Keratinocyte (primary cell): ENCODE measurements at regions not wholly inside any gene's neighbourhood (a gene's known extent, or its start where the extent isn't known, plus 50 kb on each side); places are given as distances from the start of the nearest gene placed in this dataset.

Source experiments
- DNase-seq: peaks from one replicate; pipeline ENCODE4 v3.0.0-alpha.2; 2011; ENCODE audit warnings: low read depth, missing footprints, low spot score
- FAIRE-seq: peaks from 2 replicates; lab custom pipeline; 2011; peaks lifted over from hg19 to GRCh38; lab: Jason Lieb, UNC
- H2AFZ ChIP-seq: 2 replicates; pipeline ENCODE4 v1.6.0; 2012; ENCODE audit warnings: low read length, control low read depth, inconsistent platforms; ENCODE audit not compliant: control insufficient read depth
- H3K27ac ChIP-seq: 2 replicates; pipeline ENCODE4 v1.5.1; 2011; ENCODE audit warnings: low read length; ENCODE audit not compliant: control insufficient read depth, insufficient read depth
- H3K27me3 ChIP-seq: 3 replicates; pipeline ENCODE4 v1.6.0; 2011; ENCODE audit warnings: low read length; ENCODE audit not compliant: control insufficient read depth, insufficient read depth; ENCODE audit errors: extremely low read depth
- H3K36me3 ChIP-seq, 2 experiments: 2 replicates in 1 of 2; 3 replicates in 1 of 2; pipeline ENCODE4 v1.5.1; 2011; ENCODE audit warnings: low read length in 2 of 2, mild to moderate bottlenecking in 1 of 2; ENCODE audit not compliant: control insufficient read depth in 2 of 2, insufficient read depth in 2 of 2; ENCODE audit errors: extremely low read depth in 1 of 2
- H3K4me1 ChIP-seq: 3 replicates; pipeline ENCODE4 v1.5.1; 2011; ENCODE audit warnings: low read length; ENCODE audit not compliant: control insufficient read depth, insufficient read depth; ENCODE audit errors: extremely low read depth
- H3K4me2 ChIP-seq: 3 replicates; pipeline ENCODE4 v1.6.0; 2011; ENCODE audit warnings: low read depth, low read length; ENCODE audit not compliant: control insufficient read depth, insufficient read depth; ENCODE audit errors: extremely low read depth
- H3K4me3 ChIP-seq, 3 experiments: fragments of 200-600 bp in 1 of 3; sonication (generic) in 1 of 3; 2 replicates in 2 of 3; 3 replicates in 1 of 3; pipeline ENCODE4 v1.5.1; 2011 to 2016; ENCODE audit warnings: low read length in 3 of 3, mild to moderate bottlenecking in 3 of 3, control low read depth in 2 of 3, inconsistent platforms in 1 of 3, low read depth in 1 of 3, mixed read lengths in 1 of 3, mixed run types in 1 of 3, moderate library complexity in 1 of 3; ENCODE audit not compliant: control insufficient read depth in 2 of 3, insufficient read depth in 2 of 3; ENCODE audit errors: extremely low read depth in 1 of 3
- H3K79me2 ChIP-seq: 2 replicates; pipeline ENCODE4 v1.6.0; 2012; ENCODE audit warnings: low read length; ENCODE audit not compliant: control insufficient read depth, insufficient read depth
- H3K9ac ChIP-seq: 3 replicates; pipeline ENCODE4 v1.6.0; 2011; ENCODE audit warnings: low read length; ENCODE audit not compliant: control insufficient read depth, insufficient read depth; ENCODE audit errors: extremely low read depth
- H3K9me1 ChIP-seq: 3 replicates; pipeline ENCODE4 v1.6.0; 2011; ENCODE audit warnings: low read length; ENCODE audit not compliant: control insufficient read depth, insufficient read depth; ENCODE audit errors: extremely low read depth
- H3K9me3 ChIP-seq: 2 replicates; pipeline ENCODE4 v1.5.1; 2012; ENCODE audit warnings: low read depth, low read length; ENCODE audit not compliant: control insufficient read depth
- H4K20me1 ChIP-seq: 3 replicates; pipeline ENCODE4 v1.6.0; 2011; ENCODE audit warnings: low read length; ENCODE audit not compliant: control insufficient read depth, insufficient read depth; ENCODE audit errors: extremely low read depth
- EZH2 ChIP-seq: IDR thresholded peaks from one replicate; pipeline ENCODE4 v1.6.1; 2012; ENCODE audit warnings: inconsistent platforms, mild to moderate bottlenecking, low read length, moderate library complexity
- dilution Hi-C: fragments of 300-500 bp; cut with MboI; formaldehyde crosslinking; loops from one replicate; pipeline ENCODE4 v1.7.0; 2020; ENCODE audit warnings: low sequenced_read_pairs; ENCODE audit not compliant: extremely low pct_ligation_motif_present
- TF ChIP-seq, protein P1 (sequence below), 3 experiments: IDR thresholded peaks in 1 of 3; conservative IDR thresholded peaks in 1 of 3; optimal IDR thresholded peaks in 1 of 3; 2 replicates in 2 of 3; 3 replicates in 1 of 3; pipeline versions ENCODE3 to v1.5.1; 2011; ENCODE audit warnings: low read length in 3 of 3, mild to moderate bottlenecking in 3 of 3, moderate library complexity in 2 of 3, control low read depth in 1 of 3, inconsistent platforms in 1 of 3; ENCODE audit not compliant: insufficient read depth in 2 of 3; ENCODE audit errors: extremely low read depth in 1 of 3

DNA sequence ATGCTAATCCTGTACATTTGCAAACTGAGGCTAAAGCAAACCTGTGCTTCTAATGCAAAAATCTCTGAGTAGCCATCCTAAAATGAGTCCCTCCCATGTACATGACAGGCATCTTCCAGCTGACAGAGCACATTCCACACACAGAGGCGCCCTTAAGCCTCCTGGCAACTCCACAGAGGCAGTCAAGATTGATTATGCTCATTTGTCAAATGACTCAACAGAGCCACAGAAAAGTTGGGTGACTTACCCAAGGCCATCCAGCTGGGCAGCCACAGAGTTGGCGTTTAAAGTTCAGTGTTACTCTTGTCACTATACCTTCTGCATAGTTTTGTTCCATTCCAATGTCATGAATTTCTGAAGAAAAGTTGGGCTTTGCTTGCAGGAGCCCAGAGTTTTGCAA, 394.6 kb upstream of the FGF13 start:
- TF ChIP-seq, protein P1, sequence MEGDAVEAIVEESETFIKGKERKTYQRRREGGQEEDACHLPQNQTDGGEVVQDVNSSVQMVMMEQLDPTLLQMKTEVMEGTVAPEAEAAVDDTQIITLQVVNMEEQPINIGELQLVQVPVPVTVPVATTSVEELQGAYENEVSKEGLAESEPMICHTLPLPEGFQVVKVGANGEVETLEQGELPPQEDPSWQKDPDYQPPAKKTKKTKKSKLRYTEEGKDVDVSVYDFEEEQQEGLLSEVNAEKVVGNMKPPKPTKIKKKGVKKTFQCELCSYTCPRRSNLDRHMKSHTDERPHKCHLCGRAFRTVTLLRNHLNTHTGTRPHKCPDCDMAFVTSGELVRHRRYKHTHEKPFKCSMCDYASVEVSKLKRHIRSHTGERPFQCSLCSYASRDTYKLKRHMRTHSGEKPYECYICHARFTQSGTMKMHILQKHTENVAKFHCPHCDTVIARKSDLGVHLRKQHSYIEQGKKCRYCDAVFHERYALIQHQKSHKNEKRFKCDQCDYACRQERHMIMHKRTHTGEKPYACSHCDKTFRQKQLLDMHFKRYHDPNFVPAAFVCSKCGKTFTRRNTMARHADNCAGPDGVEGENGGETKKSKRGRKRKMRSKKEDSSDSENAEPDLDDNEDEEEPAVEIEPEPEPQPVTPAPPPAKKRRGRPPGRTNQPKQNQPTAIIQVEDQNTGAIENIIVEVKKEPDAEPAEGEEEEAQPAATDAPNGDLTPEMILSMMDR (optimal IDR thresholded peaks at IDR 0.05 in 1 of 3, IDR thresholded peaks at IDR 0.05 in 1 of 3, conservative IDR thresholded peaks at IDR 0.05 in 1 of 3; ENCODE audit: extremely low read depth in 1 of 3, insufficient read depth in 2 of 3, low read length in 3 of 3): no peak
- TF ChIP-seq EZH2: no peak
- Histone ChIP-seq H3K9me1 (no peaks in the 10 kb centered on the region), H3K9me3 (no peaks in the 10 kb centered on the region), H3K79me2 (no peaks in the 10 kb centered on the region), H3K4me3 (no peak overlapping the region), H3K36me3 (no peaks in the 10 kb centered on the region), H2AFZ (no peak overlapping the region), H3K9ac (no peak overlapping the region), H3K27ac (no peak overlapping the region), H3K4me1 (no peaks in the 10 kb centered on the region), H4K20me1 (no peaks in the 10 kb centered on the region), H3K4me2 (no peak overlapping the region), H3K27me3 (no peaks in the 10 kb centered on the region)
- DNase-seq (no peak), FAIRE-seq (no peak)
- dilution Hi-C loops: no loop called here

DNA sequence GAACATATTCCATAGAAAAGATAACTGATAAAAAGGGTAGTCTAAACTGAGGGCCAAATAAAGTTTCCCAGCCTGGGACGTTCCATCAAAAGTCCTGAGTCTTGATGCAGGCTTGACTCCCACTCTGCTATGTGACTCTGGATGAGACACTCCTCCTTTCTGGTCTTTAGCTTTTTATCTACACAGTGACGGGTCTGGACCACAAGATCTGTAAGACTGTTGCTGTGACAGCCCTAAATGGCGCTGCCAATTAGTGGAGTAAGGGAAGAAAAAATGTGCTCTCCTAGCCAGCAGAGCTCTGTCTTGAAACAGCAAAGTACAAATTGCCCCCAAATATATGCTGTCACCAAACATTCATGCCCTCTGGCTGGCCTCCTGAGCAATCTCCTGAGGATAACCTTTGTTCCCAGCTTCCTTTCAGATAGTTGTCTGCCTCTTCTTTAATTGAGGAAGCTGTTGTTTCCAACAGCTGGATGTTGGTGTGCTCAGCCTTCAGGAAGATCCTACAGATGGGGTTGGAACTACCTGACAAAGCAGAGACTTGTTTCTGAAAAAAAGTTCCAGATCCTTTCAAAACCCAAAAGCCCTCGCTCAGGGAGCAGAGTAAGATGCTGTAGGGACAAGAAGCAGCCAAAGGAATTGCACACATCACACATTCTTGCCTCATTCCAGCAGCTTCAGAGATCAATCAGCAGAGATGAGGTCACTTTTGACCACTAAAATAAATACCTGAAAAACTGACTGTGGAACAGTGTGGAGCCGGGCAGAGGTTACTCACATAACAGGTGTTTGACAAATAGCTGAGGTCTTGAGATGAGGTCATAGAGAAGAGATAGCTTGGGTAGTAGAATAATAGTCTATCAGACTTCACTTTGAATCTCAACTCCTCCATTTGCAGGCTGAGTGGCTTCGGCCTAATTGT, 383.4 kb upstream of the FGF13 start:
- dilution Hi-C loops: no loop called here
- TF ChIP-seq, protein P1 (optimal IDR thresholded peaks at IDR 0.05 in 1 of 3, IDR thresholded peaks at IDR 0.05 in 1 of 3, conservative IDR thresholded peaks at IDR 0.05 in 1 of 3; ENCODE audit: extremely low read depth in 1 of 3, insufficient read depth in 2 of 3, low read length in 3 of 3): no peak
- TF ChIP-seq EZH2: no peak
- Histone ChIP-seq H3K4me3 (no peak overlapping the region), H3K27me3 (no peaks in the 10 kb centered on the region), H3K9me1 (no peaks in the 10 kb centered on the region), H3K27ac (no peak overlapping the region), H4K20me1 (no peaks in the 10 kb centered on the region), H3K4me2 (no peak overlapping the region), H3K4me1 (no peaks in the 10 kb centered on the region), H3K79me2 (no peaks in the 10 kb centered on the region), H3K9ac (no peak overlapping the region), H2AFZ (no peak overlapping the region), H3K9me3 (no peaks in the 10 kb centered on the region), H3K36me3 (no peaks in the 10 kb centered on the region)
- DNase-seq (no peak), FAIRE-seq (no peak)
